WTC11 (cell line): ENCODE measurements at regions not wholly inside any gene's neighbourhood (a gene's known extent, or its start where the extent isn't known, plus 50 kb on each side); places are given as distances from the start of the nearest gene placed in this dataset.

Source experiments
- ATAC-seq: fragments of 200-7000 bp; cut with Tn5 transposase; 2 replicates; pipeline ENCODE4 v1.10.0; 2021; ENCODE audit warnings: mild to moderate bottlenecking, moderate library complexity
- CTCF ChIA-PET: fragments of 300-600 bp; sonication (Branson Sonifier 250); formaldehyde crosslinking; loops from one replicate; lab custom pipeline; 2021; ENCODE audit warnings: antibody characterized with exemption; lab: Charles Lee
- POLR2A ChIA-PET: fragments of 350-600 bp; sonication (Branson Sonifier 250); formaldehyde crosslinking; loops from one replicate; lab custom pipeline; 2021; ENCODE audit warnings: antibody characterized with exemption; lab: Charles Lee
- DNase-seq: peaks from one replicate; pipeline ENCODE4 v3.0.0; 2021; ENCODE audit warnings: low spot score
- H3K27ac Mint-ChIP-seq: 2 replicates; pipeline ENCODE4 v1.8.0; 2021; ENCODE audit warnings: mixed read lengths
- H3K27me3 Mint-ChIP-seq: 2 replicates; pipeline ENCODE4 v1.8.0; 2021; ENCODE audit warnings: low read depth, mild to moderate bottlenecking, moderate library complexity, mixed read lengths
- H3K36me3 Mint-ChIP-seq: 2 replicates; pipeline ENCODE4 v1.8.0; 2021; ENCODE audit warnings: mixed read lengths
- H3K4me1 Mint-ChIP-seq: 2 replicates; pipeline ENCODE4 v1.8.0; 2022; ENCODE audit warnings: mixed read lengths
- H3K4me3 Mint-ChIP-seq: 2 replicates; pipeline ENCODE4 v1.8.0; 2021; ENCODE audit warnings: mild to moderate bottlenecking, moderate library complexity, mixed read lengths
- H3K9me3 Mint-ChIP-seq: 2 replicates; pipeline ENCODE4 v1.8.0; 2021; ENCODE audit warnings: mixed read lengths
- EMX1 ChIP-seq: fragments of 250-450 bp; sonication (Bioruptor Pico); IDR thresholded peaks from 2 replicates; pipeline ENCODE4 v1.8.0; 2021; ENCODE audit warnings: mild to moderate bottlenecking
- ESRRA ChIP-seq: sonication (generic); formaldehyde crosslinking; IDR thresholded peaks from 2 replicates; pipeline ENCODE4 v1.8.1; 2022; ENCODE audit warnings: mild to moderate bottlenecking, missing genetic modification reagents, borderline replicate concordance
- FOXK1 ChIP-seq: sonication (generic); formaldehyde crosslinking; IDR thresholded peaks from 2 replicates; pipeline ENCODE4 v1.8.0; 2022; ENCODE audit warnings: mild to moderate bottlenecking, moderate library complexity, missing genetic modification reagents
- FOXP1 ChIP-seq: sonication (generic); formaldehyde crosslinking; IDR thresholded peaks from 2 replicates; pipeline ENCODE4 v1.8.0; 2022; ENCODE audit warnings: missing genetic modification reagents, mild to moderate bottlenecking, moderate library complexity, borderline replicate concordance
- GABPB1 ChIP-seq: sonication (generic); formaldehyde crosslinking; IDR thresholded peaks from 2 replicates; pipeline ENCODE4 v1.8.1; 2023; ENCODE audit warnings: mild to moderate bottlenecking, missing genetic modification reagents
- HMGA2 ChIP-seq: fragments of 250-450 bp; sonication (Bioruptor Pico); IDR thresholded peaks from 2 replicates; pipeline ENCODE4 v1.4.0; 2021; ENCODE audit warnings: mild to moderate bottlenecking, moderate library complexity
- IRF2 ChIP-seq: sonication (generic); formaldehyde crosslinking; IDR thresholded peaks from 2 replicates; pipeline ENCODE4 v1.8.0; 2022; ENCODE audit warnings: low read depth, missing genetic modification reagents, borderline replicate concordance
- NFE2L1 ChIP-seq: sonication (generic); formaldehyde crosslinking; IDR thresholded peaks from 2 replicates; pipeline ENCODE4 v1.8.1; 2023; ENCODE audit warnings: missing genetic modification reagents
- PRRX2 ChIP-seq: fragments of 250-450 bp; sonication (Bioruptor Pico); IDR thresholded peaks from 2 replicates; pipeline ENCODE4 v1.8.0; 2021; ENCODE audit warnings: mild to moderate bottlenecking
- TCF7 ChIP-seq: sonication (generic); formaldehyde crosslinking; IDR thresholded peaks from 2 replicates; pipeline ENCODE4 v1.8.0; 2022; ENCODE audit warnings: mild to moderate bottlenecking, low read depth, missing genetic modification reagents, moderate library complexity
- TEAD1 ChIP-seq: sonication (generic); formaldehyde crosslinking; IDR thresholded peaks from 2 replicates; pipeline ENCODE4 v1.8.0; 2022; ENCODE audit warnings: mild to moderate bottlenecking, missing genetic modification reagents
- ZBTB21 ChIP-seq: sonication (generic); formaldehyde crosslinking; IDR thresholded peaks from 2 replicates; pipeline ENCODE4 v1.8.1; 2023; ENCODE audit warnings: mild to moderate bottlenecking, missing genetic modification reagents, borderline replicate concordance
- ZMAT4 ChIP-seq: fragments of 250-450 bp; sonication (Bioruptor Pico); IDR thresholded peaks from 2 replicates; pipeline ENCODE4 v1.9.0; 2021; ENCODE audit warnings: mild to moderate bottlenecking
- ZNF121 ChIP-seq: sonication (generic); formaldehyde crosslinking; IDR thresholded peaks from 2 replicates; pipeline ENCODE4 v1.8.0; 2023; ENCODE audit warnings: missing genetic modification reagents
- ZNF138 ChIP-seq: sonication (generic); formaldehyde crosslinking; conservative IDR thresholded peaks from 2 replicates; pipeline ENCODE4 v1.8.1; 2022; ENCODE audit warnings: mild to moderate bottlenecking, moderate library complexity, missing genetic modification reagents
- ZNF232 ChIP-seq: sonication (generic); formaldehyde crosslinking; IDR thresholded peaks from 2 replicates; pipeline ENCODE4 v1.8.0; 2022; ENCODE audit warnings: mild to moderate bottlenecking, missing genetic modification reagents
- ZNF396 ChIP-seq: fragments of 250-450 bp; sonication (Bioruptor Pico); IDR thresholded peaks from 2 replicates; pipeline ENCODE4 v1.8.0; 2021; ENCODE audit warnings: mild to moderate bottlenecking, moderate library complexity, borderline replicate concordance
- TF ChIP-seq, protein P1 (sequence below): sonication (generic); formaldehyde crosslinking; IDR thresholded peaks from 2 replicates; pipeline ENCODE4 v1.8.1; 2022; ENCODE audit warnings: mild to moderate bottlenecking, missing genetic modification reagents, moderate library complexity, borderline replicate concordance
- TF ChIP-seq, protein P2 (sequence below): sonication (generic); formaldehyde crosslinking; IDR thresholded peaks from 2 replicates; pipeline ENCODE4 v1.8.0; 2022; ENCODE audit warnings: mild to moderate bottlenecking, missing genetic modification reagents
- TF ChIP-seq, protein P3 (sequence below): sonication (generic); formaldehyde crosslinking; IDR thresholded peaks from 2 replicates; pipeline ENCODE4 v1.8.1; 2023; ENCODE audit warnings: mild to moderate bottlenecking, missing genetic modification reagents, moderate library complexity
- TF ChIP-seq, protein P4 (sequence below): sonication (generic); formaldehyde crosslinking; IDR thresholded peaks from 2 replicates; pipeline ENCODE4 v1.8.1; 2022; ENCODE audit warnings: low read depth, mild to moderate bottlenecking, moderate library complexity, missing genetic modification reagents, borderline replicate concordance
- TF ChIP-seq, protein P5 (sequence below): fragments of 250-450 bp; sonication (Bioruptor Pico); IDR thresholded peaks from 2 replicates; pipeline ENCODE4 v1.9.0; 2021; ENCODE audit warnings: mild to moderate bottlenecking

DNA sequence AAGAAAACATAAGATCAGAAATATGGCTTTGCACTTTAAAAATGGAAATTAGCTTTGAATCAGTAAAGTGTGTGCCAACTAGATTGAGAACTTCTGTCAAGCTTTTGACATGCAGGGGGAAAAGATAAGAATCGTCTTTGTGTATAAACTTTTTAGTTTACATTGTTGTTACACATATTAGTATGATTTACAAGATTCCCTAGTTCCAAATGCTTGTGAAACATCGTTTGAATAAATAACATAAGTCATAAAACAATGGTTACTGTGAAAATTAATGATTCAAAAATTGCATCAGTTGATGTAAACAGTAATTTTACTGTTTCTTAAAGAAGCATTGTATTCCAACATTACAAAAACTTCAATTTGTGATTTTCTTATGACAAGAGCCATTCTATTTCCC lies 207.6 kb upstream of the MTPN start:
- Mint-ChIP-seq H3K27me3 (no peaks in the 10 kb centered on the region; the same call in 1 of the 2 replicates), H3K4me1 (peaks cover 2% of the 10 kb centered on the region; the same call in 1 of the 2 replicates), H3K4me3 (no peak overlapping the region), H3K27ac (no peak overlapping the region), H3K9me3 (peaks cover 4% of the 10 kb centered on the region; the same call in 1 of the 2 replicates), H3K36me3 (no peaks in the 10 kb centered on the region)
- POLR2A ChIA-PET = no interaction called here
- ATAC-seq = no peak
- TF ChIP-seq FOXK1 = no peak
- no peak for TF ChIP-seq EMX1 (CRISPR knock-in tag)
- TF ChIP-seq, protein P1, sequence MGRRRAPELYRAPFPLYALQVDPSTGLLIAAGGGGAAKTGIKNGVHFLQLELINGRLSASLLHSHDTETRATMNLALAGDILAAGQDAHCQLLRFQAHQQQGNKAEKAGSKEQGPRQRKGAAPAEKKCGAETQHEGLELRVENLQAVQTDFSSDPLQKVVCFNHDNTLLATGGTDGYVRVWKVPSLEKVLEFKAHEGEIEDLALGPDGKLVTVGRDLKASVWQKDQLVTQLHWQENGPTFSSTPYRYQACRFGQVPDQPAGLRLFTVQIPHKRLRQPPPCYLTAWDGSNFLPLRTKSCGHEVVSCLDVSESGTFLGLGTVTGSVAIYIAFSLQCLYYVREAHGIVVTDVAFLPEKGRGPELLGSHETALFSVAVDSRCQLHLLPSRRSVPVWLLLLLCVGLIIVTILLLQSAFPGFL = no peak
- TF ChIP-seq, protein P2, sequence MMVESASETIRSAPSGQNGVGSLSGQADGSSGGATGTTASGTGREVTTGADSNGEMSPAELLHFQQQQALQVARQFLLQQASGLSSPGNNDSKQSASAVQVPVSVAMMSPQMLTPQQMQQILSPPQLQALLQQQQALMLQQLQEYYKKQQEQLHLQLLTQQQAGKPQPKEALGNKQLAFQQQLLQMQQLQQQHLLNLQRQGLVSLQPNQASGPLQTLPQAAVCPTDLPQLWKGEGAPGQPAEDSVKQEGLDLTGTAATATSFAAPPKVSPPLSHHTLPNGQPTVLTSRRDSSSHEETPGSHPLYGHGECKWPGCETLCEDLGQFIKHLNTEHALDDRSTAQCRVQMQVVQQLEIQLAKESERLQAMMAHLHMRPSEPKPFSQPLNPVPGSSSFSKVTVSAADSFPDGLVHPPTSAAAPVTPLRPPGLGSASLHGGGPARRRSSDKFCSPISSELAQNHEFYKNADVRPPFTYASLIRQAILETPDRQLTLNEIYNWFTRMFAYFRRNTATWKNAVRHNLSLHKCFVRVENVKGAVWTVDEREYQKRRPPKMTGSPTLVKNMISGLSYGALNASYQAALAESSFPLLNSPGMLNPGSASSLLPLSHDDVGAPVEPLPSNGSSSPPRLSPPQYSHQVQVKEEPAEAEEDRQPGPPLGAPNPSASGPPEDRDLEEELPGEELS = no peak
- no peak for DNase-seq
- CTCF ChIA-PET = interaction anchor here (1.0 kb wide), 1 partner anchor 69 kb away, joined by 4 read pairs; no protein-coding TSS in a partner anchor

DNA sequence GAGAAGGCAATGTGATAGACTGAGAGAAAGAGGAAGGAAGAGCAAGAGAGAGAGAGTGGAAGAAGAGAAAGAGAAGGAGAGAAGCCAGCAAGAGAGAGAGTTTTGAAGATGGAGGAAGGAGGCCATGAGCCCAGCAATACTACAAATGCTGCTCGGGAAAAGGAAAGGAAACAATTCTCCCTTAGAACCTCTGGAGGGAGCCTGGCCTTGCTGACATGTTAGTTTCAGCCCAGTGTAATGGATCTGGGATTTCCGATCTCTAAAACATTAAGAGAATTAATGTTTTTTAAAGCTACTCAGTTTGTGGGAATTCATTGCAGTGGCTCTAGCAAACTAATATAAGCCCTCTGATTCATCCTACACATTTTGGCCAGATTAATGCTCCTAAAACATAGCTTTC lies 206.8 kb upstream of the MTPN start:
- ATAC-seq = peak; percentile 91

More for the DNA sequence above, 206.8 kb upstream of the MTPN start:
- H3K27me3 Mint-ChIP-seq = no peaks in the 10 kb centered on the region; the same call in 1 of the 2 replicates
- H3K36me3 Mint-ChIP-seq = no peaks in the 10 kb centered on the region
- H3K4me1 Mint-ChIP-seq = no peaks in the 10 kb centered on the region
- no peak overlapping the region for H3K27ac Mint-ChIP-seq
- no peak for DNase-seq
- POLR2A ChIA-PET = no interaction called here
- peaks cover 4% of the 10 kb centered on the region; the same call in 1 of the 2 replicates for H3K9me3 Mint-ChIP-seq
- TF ChIP-seq FOXP1 (CRISPR knock-in tag) (no peak), ZMAT4 (CRISPR knock-in tag) (no peak), ZNF121 (CRISPR knock-in tag) (no peak), IRF2 (CRISPR knock-in tag) (no peak), HMGA2 (CRISPR knock-in tag) (no peak), GABPB1 (CRISPR knock-in tag) (no peak), TCF7 (CRISPR knock-in tag) (no peak), PRRX2 (CRISPR knock-in tag) (no peak), ZNF396 (CRISPR knock-in tag) (no peak), NFE2L1 (CRISPR knock-in tag) (no peak), ZBTB21 (CRISPR knock-in tag) (no peak), ZNF138 (CRISPR knock-in tag) (no peak), TEAD1 (CRISPR knock-in tag) (no peak), ESRRA (no peak), ZNF232 (CRISPR knock-in tag) (no peak)
- TF ChIP-seq, protein P3, sequence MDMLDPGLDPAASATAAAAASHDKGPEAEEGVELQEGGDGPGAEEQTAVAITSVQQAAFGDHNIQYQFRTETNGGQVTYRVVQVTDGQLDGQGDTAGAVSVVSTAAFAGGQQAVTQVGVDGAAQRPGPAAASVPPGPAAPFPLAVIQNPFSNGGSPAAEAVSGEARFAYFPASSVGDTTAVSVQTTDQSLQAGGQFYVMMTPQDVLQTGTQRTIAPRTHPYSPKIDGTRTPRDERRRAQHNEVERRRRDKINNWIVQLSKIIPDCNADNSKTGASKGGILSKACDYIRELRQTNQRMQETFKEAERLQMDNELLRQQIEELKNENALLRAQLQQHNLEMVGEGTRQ = no peak
- TF ChIP-seq, protein P4, sequence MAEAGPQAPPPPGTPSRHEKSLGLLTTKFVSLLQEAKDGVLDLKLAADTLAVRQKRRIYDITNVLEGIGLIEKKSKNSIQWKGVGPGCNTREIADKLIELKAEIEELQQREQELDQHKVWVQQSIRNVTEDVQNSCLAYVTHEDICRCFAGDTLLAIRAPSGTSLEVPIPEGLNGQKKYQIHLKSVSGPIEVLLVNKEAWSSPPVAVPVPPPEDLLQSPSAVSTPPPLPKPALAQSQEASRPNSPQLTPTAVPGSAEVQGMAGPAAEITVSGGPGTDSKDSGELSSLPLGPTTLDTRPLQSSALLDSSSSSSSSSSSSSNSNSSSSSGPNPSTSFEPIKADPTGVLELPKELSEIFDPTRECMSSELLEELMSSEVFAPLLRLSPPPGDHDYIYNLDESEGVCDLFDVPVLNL = no peak
- TF ChIP-seq, protein P5, sequence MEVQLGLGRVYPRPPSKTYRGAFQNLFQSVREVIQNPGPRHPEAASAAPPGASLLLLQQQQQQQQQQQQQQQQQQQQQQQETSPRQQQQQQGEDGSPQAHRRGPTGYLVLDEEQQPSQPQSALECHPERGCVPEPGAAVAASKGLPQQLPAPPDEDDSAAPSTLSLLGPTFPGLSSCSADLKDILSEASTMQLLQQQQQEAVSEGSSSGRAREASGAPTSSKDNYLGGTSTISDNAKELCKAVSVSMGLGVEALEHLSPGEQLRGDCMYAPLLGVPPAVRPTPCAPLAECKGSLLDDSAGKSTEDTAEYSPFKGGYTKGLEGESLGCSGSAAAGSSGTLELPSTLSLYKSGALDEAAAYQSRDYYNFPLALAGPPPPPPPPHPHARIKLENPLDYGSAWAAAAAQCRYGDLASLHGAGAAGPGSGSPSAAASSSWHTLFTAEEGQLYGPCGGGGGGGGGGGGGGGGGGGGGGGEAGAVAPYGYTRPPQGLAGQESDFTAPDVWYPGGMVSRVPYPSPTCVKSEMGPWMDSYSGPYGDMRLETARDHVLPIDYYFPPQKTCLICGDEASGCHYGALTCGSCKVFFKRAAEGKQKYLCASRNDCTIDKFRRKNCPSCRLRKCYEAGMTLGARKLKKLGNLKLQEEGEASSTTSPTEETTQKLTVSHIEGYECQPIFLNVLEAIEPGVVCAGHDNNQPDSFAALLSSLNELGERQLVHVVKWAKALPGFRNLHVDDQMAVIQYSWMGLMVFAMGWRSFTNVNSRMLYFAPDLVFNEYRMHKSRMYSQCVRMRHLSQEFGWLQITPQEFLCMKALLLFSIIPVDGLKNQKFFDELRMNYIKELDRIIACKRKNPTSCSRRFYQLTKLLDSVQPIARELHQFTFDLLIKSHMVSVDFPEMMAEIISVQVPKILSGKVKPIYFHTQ (CRISPR knock-in tag) = no peak
- H3K4me3 Mint-ChIP-seq = no peak overlapping the region
- CTCF ChIA-PET = interaction anchor here (1.0 kb wide), 1 partner anchor 69 kb away, joined by 4 read pairs; no protein-coding TSS in a partner anchor
